SHP77 (cell line): ENCODE measurements at regions not wholly inside any gene's neighbourhood (a gene's known extent, or its start where the extent isn't known, plus 50 kb on each side); places are given as distances from the start of the nearest gene placed in this dataset.

ENCODE experiments used
- DNase-seq, 2 experiments: peaks; one replicate each; lab custom pipeline; 2025; lab: John Stamatoyannopoulos, UW

DNA sequence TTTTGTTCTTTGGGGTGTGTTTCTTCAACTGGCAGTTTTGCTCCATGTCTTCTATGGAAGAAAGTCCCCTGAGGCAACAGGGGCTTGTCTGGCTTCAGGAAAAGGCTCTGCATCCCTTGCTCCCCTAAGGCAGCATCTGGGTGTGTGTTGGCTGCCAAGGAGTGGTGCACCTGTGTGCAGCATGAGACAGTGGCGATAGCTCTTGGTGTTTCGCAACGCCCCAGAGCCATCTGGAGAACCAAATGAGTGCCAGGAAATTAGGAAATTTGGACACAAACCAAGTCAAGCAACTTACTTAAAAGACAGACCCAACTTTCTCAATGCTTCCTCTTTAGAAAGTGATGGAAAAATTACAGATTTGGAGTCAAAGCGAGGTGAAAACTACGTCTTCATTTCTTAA lies 1044.4 kb upstream of the CNTNAP5 start:
- DNase-seq: no peak

DNA sequence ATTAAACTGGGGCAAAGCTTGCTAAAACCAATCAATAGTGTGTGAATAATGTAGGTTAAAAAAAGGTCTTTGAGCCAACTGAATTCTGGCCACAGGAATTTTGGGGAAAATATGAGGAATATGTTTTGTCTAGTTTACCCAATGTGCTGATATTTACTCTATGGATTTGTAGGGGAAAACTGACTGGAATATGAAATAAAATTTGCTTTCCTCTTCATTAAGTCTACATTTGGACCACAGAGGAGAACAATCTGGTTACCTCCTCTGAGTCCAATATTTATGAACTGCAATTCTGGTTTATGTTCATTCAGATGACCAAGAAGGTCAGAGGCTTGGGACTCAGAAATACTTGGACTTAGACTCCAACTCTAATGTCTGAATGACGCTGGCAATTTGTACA lies 1042.2 kb upstream of the CNTNAP5 start:
- DNase-seq: no peak

DNA sequence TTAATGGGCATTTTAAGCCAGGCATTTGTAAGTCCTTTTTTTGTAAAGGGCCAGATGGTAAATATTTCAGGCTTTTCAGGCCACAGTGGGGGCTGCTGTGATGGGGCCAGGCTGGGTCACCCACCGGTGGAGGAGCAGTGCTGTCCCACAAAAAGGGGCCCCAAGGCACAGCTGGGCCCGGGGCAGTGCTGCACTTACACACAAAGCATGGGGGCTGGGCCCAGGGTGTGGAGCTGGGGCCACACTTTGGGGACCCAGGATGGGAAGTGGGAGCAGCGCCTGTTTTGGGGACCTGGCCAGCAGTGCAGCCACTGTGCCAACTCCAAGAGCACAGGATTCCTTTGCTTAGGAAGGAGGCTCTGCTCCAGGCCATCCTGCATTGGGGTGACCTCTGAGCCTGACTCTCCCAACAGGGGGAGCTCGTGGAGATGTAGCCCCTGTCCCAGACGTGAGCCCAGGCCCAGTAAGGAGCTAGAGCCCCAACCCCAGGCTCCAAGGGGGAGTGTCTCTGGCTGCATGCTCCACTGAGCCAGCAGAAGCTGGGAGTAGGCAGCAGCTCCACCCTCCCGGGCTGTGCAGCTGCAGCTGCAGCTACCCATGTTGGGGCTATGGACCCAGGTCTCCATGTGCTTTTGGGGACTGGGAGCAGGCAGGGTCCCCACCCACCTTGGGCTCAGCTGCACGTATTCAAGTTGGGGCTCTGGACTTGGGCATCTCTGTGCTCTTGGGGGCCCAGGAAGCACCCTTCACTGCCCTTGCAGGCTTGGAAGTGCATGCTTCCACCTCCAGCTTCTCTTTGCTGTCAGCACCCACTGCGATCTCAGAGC lies 1036.5 kb upstream of the CNTNAP5 start:
- DNase-seq: no peak

GRCh38 chr2:122993592-122993991 lies 1031.5 kb upstream of the CNTNAP5 start:
- no peak for DNase-seq

- DNase-seq: no peak
Measured at GRCh38 chr2:122999258-122999657, 1025.8 kb upstream of the CNTNAP5 start.

GRCh38 chr2:122999821-123000220 lies 1025.3 kb upstream of the CNTNAP5 start:
- no peak for DNase-seq

DNA sequence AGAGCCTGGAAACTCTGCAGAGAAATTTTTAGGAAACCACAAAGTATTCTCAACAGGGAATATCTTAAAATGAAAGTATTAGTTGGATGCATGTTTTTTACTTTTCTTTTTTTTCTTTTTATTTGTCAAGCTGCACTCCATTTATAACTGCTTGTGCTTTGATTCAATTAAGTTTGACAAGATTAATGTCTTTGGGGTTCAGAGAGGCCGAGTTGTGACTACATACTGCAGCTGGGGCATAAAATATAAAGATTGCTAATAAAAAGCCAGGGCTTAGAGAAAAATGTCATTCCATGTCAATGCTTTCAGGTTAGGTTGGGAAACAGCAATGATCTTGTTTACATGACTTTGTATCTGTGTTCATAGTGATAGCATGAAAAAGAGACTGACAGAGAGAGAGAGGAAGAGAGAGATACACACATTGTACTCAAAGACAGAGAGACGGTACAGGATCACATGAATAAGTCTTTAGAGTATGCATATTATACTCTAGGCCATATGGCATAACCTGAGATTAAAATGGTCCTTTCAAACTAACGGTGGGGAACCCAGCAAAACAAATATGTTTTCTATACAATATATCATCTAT lies 1022.3 kb upstream of the CNTNAP5 start:
- no peak for DNase-seq

- no peak for DNase-seq
Measured at GRCh38 chr2:123015186-123015585, 1009.9 kb upstream of the CNTNAP5 start.

DNA sequence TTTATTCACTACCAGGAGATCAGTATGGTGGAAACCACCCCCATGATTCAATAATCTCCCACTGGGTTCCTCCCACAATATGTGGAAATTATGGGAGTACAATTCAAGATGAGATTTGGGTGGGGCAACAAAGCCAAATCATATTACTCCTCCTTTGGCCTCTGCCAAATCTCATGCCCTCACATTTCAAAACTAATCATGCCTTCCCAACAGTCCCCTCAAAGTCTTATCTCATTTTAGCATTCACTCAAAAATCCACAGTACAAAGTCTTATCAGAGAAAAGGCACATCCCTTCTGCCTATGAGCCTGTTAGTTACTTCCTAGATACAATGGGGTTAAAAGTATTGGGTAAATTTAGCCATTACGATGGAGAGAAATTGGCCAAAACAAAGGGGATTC lies 989.5 kb upstream of the CNTNAP5 start:
- DNase-seq: no peak

DNA sequence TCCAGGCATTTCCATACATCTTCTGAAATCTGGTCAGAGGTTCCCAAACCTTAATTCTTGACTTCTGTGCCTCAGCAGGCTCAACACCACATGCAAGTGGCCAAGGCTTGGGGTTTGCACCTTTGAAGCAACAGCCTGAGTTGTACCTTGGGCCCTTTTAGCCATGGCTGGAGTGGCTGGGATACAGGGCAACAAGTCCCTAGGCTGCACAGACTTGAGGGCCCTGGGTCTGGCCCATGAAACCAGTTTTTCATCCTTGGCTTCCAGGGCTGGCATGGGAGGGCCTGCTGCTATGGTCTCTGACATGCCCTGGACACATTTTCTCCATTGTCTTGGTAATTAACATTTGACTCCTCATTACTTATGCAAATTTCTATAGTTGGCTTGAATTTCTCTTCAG lies 988.8 kb upstream of the CNTNAP5 start:
- DNase-seq: no peak

DNA sequence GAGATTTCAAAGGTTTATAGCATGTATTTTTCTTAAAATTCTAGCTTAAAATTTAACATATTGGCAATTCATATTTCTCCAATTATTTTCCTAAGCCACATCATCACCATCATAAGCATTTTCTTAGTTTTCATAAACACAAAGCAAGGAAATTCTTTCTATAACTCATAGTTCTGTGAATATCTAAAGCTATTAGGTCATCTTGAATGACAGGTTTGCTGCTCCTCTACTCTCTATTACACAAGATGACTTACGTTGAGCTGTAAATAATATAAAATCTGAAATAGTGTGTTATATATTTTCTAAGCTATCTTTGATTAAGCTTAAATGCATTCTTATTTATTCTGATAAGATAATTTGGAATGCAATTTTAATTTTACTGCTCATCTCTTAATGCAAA lies 984.6 kb upstream of the CNTNAP5 start:
- no peak for DNase-seq

- DNase-seq: no peak
Measured at GRCh38 chr2:123043458-123043857, 981.6 kb upstream of the CNTNAP5 start.

- DNase-seq: no peak
Measured at GRCh38 chr2:123045713-123046112, 979.4 kb upstream of the CNTNAP5 start.

DNA sequence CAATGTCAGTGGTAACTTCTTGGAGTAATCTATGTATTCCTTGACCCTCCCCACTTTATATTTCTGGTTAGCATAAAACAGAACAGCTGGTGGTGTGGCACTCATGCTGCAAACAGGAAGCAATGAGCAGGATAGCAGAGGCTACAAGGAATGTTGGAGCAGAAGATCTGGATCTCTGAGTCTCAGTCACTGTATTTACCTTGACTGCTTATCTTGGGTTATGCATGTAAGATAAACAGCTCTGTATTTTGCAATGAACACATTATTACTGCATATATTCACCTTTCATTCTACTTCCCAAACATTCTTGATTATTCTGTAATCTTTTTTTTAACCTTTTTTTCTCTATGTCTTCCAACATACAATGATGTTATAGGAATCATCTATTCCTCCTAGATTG lies 977.9 kb upstream of the CNTNAP5 start:
- no peak for DNase-seq

DNA sequence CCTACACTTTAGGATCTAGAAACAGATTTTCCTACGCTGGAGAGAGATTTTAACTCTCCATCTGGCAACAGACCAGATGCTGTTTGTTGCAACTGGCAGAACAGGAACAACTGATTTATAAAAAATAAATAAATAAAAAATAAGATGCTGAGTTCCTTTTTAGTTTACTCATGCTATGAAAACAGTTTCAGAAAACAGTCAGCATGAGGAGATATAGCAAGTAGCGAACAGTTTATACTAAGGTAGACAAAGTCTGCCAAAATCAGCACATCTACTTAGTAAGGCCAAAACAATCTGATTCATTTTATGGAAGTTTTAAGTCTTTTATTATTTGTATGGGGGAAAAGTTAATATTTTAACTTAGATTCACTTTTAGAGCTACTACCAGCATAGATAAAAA lies 974.0 kb upstream of the CNTNAP5 start:
- no peak for DNase-seq

DNA sequence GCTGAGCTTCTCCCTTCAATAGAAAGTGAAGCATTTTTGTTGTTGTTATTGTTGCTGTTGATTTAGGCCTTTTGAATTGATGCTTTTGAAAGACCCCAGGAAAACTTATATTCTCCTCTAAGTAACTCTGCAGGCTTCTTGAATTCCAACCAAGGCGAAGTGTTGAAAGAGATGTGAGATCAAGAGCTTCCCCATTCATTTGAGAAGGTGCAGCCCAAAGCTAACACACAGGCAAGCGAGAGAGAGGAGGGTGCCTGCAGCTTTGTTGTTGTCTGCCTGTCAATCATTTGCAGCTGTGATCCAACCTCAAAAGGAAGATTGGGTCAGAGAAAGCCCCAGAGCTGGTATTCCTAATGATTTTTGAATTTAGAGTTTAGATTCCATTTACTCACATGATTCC lies 963.6 kb upstream of the CNTNAP5 start:
- no peak for DNase-seq

GRCh38 chr2:123073371-123073770 lies 951.7 kb upstream of the CNTNAP5 start:
- no peak for DNase-seq

GRCh38 chr2:123073956-123074355 lies 951.1 kb upstream of the CNTNAP5 start:
- DNase-seq: no peak

DNA sequence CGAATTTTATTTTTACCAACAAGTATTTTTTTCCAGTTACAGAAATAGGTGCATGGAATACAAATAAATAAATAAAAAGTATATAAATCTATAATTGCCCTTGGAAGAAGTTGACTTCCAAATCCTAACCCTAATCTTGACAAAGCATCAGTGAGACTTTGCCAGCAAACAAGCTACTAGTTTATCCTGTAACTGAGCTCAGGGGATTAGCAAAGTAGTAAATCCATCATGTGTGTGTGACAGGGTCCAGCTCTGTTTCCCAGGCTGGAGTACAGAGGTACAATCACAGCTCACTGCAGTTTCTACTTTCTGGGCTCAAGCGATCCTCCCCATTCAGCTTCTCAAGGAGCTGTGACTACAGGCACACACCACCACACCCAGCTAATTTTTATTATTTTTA lies 948.0 kb upstream of the CNTNAP5 start:
- DNase-seq: no peak

DNA sequence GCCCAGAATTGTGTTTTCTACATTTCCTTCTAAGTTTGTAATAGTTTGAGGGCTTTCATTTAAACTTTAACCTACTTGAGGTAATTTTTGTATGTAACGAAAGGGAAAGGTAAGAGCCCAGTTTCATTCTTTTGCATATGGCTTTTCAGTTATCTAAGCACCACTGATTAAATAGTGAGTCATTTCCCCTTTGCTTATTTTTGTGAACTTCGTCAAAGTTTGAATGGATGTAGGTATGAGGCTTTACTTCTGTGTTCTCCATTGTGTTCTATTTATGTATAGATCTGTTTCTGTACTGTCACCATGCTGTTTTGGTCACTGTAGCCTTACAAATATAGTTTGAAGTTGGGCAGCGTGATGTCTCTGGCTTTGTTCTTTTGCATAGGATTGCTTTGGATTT lies 944.8 kb upstream of the CNTNAP5 start:
- no peak for DNase-seq

DNA sequence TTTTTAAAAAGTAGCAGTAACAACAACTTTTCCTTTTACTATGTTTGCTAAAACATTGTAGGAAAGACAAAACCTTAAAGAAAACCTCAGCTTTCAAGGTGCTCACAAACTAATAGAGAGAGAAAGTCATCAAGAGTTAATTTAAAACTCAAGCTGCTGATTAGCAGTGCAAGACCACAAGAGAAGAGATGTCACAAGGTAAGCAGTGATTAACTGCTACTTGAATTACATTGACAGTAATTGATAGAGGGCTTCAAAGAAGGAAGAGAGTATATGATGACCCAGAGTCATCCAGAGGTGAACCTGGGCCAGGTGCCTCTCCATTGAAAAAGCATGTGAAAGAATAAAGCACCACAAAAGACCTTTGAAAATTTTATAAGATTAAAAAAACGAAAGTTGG lies 939.6 kb upstream of the CNTNAP5 start:
- no peak for DNase-seq

DNA sequence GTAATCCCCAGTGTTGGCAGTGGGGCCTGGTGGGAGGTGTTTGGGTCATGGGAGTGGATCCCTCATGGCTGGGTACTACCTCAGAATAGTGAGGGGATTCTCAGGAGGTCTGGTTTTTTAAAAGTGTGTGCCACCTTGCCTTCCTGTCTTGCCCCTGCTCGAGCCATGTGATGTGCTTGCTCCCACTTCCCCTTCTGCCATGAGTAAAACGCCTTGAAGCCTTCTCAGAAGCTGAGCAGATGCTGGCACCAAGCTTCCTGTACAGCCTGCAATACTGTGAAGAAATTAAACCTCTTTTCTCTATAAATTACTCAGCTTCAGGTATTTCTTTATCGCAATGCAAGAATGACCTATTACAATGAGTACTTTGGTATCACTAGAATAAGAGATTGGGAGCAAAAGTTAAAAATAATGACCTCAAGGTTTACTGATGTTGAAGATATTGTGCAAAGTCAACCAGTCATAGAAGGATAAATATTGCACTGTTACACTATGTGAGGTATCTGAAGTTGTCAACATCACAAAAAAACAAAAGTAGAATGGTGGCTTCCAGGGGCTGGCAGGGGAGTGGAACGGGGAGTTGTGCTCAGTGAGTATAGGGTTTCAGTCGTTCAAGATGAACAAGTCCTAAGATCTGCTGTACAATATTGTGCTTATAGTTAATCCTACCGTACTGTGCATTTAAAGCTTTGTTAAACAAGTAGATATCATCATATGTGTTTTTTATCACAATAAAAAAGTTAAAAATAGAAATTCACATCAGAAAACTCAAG lies 938.3 kb upstream of the CNTNAP5 start:
- DNase-seq: no peak

DNA sequence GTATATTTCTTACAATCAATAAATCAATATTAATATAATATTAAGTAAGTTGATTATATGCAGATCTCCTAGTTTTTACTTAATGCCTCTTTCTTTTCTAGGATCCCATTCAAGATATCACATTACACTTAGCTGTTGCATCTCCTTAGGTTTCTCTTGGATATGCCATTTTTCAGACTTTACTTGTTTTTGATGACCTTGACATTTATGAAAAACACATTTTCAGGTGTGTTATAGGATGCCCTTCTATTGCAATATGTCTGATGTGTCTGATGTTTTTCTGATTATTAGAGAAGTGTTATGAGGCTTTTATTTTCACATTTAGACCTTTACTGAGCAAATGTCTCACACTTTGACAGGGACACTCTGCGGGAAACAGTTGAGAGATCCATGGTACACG lies 933.6 kb upstream of the CNTNAP5 start:
- DNase-seq: no peak
